Activated CD4-positive, alpha-beta T cell treated with anti-CD3 and anti-CD28 coated beads for 4 hours (primary cell): ENCODE measurements at regions not wholly inside any gene's neighbourhood (a gene's known extent, or its start where the extent isn't known, plus 50 kb on each side); places are given as distances from the start of the nearest gene placed in this dataset.
A peak's percentile ranks its signal among the peaks of the same experiment; 100 is the strongest.
"Not testable (repeated sequence)": the region's sequence is repeated elsewhere in the genome, so short reads cannot be mapped to it uniquely, and the experiment has no call there.

Experiments used
- DNase-seq, 2 donors: peaks; one replicate each; pipeline ENCODE4 v3.0.0-alpha.2; 2020

- not testable (repeated sequence) for DNase-seq
Measured at GRCh38 chr9:62837254-62837911, 1647.5 kb downstream of the SPATA31A7 start.

- peak; percentile 89 to 92 for DNase-seq
Measured at GRCh38 chr9:62838024-62838718, 1648.3 kb downstream of the SPATA31A7 start.

GRCh38 chr9:62839168-62839567 is 1649.3 kb downstream of the SPATA31A7 start:
- not testable (repeated sequence) for DNase-seq

- not testable (repeated sequence) for DNase-seq
Measured at GRCh38 chr9:62843145-62843544, 1653.3 kb downstream of the SPATA31A7 start.

- DNase-seq, result not testable (repeated sequence)
Measured at GRCh38 chr9:62843706-62844290, 1654.0 kb downstream of the SPATA31A7 start.

- DNase-seq, result not testable (repeated sequence)
Measured at GRCh38 chr9:62844681-62845185, 1654.9 kb downstream of the SPATA31A7 start.

- DNase-seq, result not testable (repeated sequence)
Measured at GRCh38 chr9:62848258-62848657, 1658.4 kb downstream of the SPATA31A7 start.

GRCh38 chr9:62849991-62850390 is 1660.2 kb downstream of the SPATA31A7 start:
- not testable (repeated sequence) for DNase-seq

- not testable (repeated sequence) for DNase-seq
Measured at GRCh38 chr9:62857280-62857679, 1667.4 kb downstream of the SPATA31A7 start.

GRCh38 chr9:62858240-62858639 is 1668.4 kb downstream of the SPATA31A7 start:
- not testable (repeated sequence) for DNase-seq

- not testable (repeated sequence) for DNase-seq
Measured at GRCh38 chr9:62860939-62861860, 1671.4 kb downstream of the SPATA31A7 start.

- not testable (repeated sequence) for DNase-seq
Measured at GRCh38 chr9:62862180-62862579, 1672.3 kb downstream of the SPATA31A7 start.

- not testable (repeated sequence) for DNase-seq
Measured at GRCh38 chr9:62863319-62863718, 1673.5 kb downstream of the SPATA31A7 start.

GRCh38 chr9:62863867-62864266 is 1674.0 kb downstream of the SPATA31A7 start:
- not testable (repeated sequence) for DNase-seq

GRCh38 chr9:62864481-62865469 is 1674.9 kb downstream of the SPATA31A7 start:
- DNase-seq, result not testable (repeated sequence)

GRCh38 chr9:62869061-62869460 is 1679.2 kb downstream of the SPATA31A7 start:
- DNase-seq, result not testable (repeated sequence)

- DNase-seq, result not testable (repeated sequence)
Measured at GRCh38 chr9:62871765-62872164, 1681.9 kb downstream of the SPATA31A7 start.

GRCh38 chr9:62874213-62874612 is 1684.4 kb downstream of the SPATA31A7 start:
- DNase-seq, result not testable (repeated sequence)

- not testable (repeated sequence) for DNase-seq
Measured at GRCh38 chr9:62874745-62875599, 1685.1 kb downstream of the SPATA31A7 start.

- DNase-seq, result not testable (repeated sequence)
Measured at GRCh38 chr9:62877552-62877951, 1687.7 kb downstream of the SPATA31A7 start.
